Parathyroid adenoma (tissue), 2 donors: ENCODE measurements at regions not wholly inside any gene's neighbourhood (a gene's known extent, or its start where the extent isn't known, plus 50 kb on each side); places are given as distances from the start of the nearest gene placed in this dataset.

Source experiments
- H2AFZ ChIP-seq: fragments of 300-600 bp; sonication (generic); one replicate; pipeline ENCODE4 v1.7.0; 2017; ENCODE audit warnings: antibody characterized with exemption, mild to moderate bottlenecking
- H3K27ac ChIP-seq: fragments of 300-600 bp; sonication (generic); one replicate; pipeline ENCODE4 v1.7.0; 2017
- H3K27me3 ChIP-seq: fragments of 300-600 bp; sonication (generic); one replicate; pipeline ENCODE4 v1.7.0; 2017; ENCODE audit warnings: low read length; ENCODE audit not compliant: control insufficient read depth, insufficient read depth
- H3K36me3 ChIP-seq: fragments of 300-600 bp; sonication (generic); one replicate; pipeline ENCODE4 v1.7.0; 2017; ENCODE audit warnings: low read length; ENCODE audit not compliant: control insufficient read depth, insufficient read depth
- H3K4me1 ChIP-seq: fragments of 300-600 bp; sonication (generic); one replicate; pipeline ENCODE4 v1.7.0; 2017; ENCODE audit warnings: control low read depth
- H3K4me2 ChIP-seq: fragments of 300-600 bp; sonication (generic); one replicate; pipeline ENCODE4 v1.7.0; 2017; ENCODE audit warnings: low read length
- H3K4me3 ChIP-seq: fragments of 300-600 bp; sonication (generic); one replicate; pipeline ENCODE4 v1.7.0; 2017; ENCODE audit warnings: low read depth, low read length
- H3K79me2 ChIP-seq: fragments of 300-600 bp; sonication (generic); one replicate; pipeline ENCODE4 v1.7.0; 2017; ENCODE audit warnings: control low read depth
- H3K9ac ChIP-seq: fragments of 300-600 bp; sonication (generic); one replicate; pipeline ENCODE4 v1.7.0; 2017; ENCODE audit warnings: mild to moderate bottlenecking
- H3K9me3 ChIP-seq: fragments of 300-600 bp; sonication (generic); one replicate; pipeline ENCODE4 v1.7.0; 2017; ENCODE audit warnings: low read length; ENCODE audit not compliant: control insufficient read depth
- CTCF ChIP-seq: fragments of 300-600 bp; sonication (generic); IDR thresholded peaks from one replicate; pipeline ENCODE4 v1.7.0; 2017; ENCODE audit warnings: antibody characterized with exemption, mild to moderate bottlenecking
- donor health status: primary hyperparathyroidism.

GRCh38 chr13:50268500-50268899 is 253.3 kb downstream of the KCNRG start:
- no peaks in the 10 kb centered on the region for H3K79me2 ChIP-seq
- H3K27me3 ChIP-seq: no peaks in the 10 kb centered on the region
- H2AFZ ChIP-seq: no peak overlapping the region
- H3K4me3 ChIP-seq: no peak overlapping the region
- H3K27ac ChIP-seq: no peak overlapping the region
- no peak for TF ChIP-seq CTCF
- H3K4me1 ChIP-seq: no peaks in the 10 kb centered on the region
- no peaks in the 10 kb centered on the region for H3K36me3 ChIP-seq
- H3K9me3 ChIP-seq: no peaks in the 10 kb centered on the region
- no peak overlapping the region for H3K4me2 ChIP-seq
- H3K9ac ChIP-seq: no peak overlapping the region

GRCh38 chr13:50274181-50274580 is 258.9 kb downstream of the KCNRG start:
- H3K9ac ChIP-seq: no peak overlapping the region
- H3K27me3 ChIP-seq: no peaks in the 10 kb centered on the region
- H3K4me1 ChIP-seq: no peaks in the 10 kb centered on the region
- no peaks in the 10 kb centered on the region for H3K79me2 ChIP-seq
- H2AFZ ChIP-seq: no peak overlapping the region
- H3K9me3 ChIP-seq: no peaks in the 10 kb centered on the region
- H3K4me2 ChIP-seq: no peak overlapping the region
- TF ChIP-seq CTCF: no peak
- no peak overlapping the region for H3K4me3 ChIP-seq
- H3K36me3 ChIP-seq: no peaks in the 10 kb centered on the region
- H3K27ac ChIP-seq: no peak overlapping the region

DNA sequence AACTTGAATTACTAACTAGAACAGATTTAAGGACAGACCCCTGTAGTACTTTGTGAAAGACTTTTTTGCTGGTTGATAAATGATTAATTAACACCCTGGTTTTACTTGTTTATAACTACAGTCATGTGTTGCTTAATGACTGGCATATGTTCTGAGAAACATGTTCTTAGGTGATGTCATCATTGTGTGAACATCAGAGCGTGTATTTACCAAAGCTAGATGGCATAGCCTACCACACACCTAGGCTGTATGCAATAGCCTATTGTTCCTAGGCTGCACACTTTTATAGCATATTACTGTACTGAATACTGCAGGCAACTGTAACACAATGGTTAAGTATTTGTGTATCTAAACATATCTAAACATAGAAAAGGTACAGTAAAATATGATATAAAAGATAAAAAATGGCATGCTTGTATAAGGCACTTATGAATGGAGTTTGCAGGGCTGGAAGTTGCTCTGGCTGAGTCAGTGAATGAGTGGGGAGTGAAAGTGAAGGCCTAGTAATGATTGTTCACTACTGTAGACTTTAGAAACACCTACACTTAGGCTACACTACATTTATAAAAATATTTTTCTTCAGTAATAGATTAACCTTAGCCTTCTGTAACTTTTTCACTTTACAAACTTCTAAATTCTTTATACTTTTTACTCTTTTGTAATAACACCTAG is 260.3 kb downstream of the KCNRG start:
- Histone ChIP-seq H3K4me2 (no peak overlapping the region), H3K36me3 (no peaks in the 10 kb centered on the region), H3K9ac (no peak overlapping the region), H3K4me3 (no peak overlapping the region), H3K4me1 (no peaks in the 10 kb centered on the region), H3K27ac (no peak overlapping the region), H3K9me3 (no peaks in the 10 kb centered on the region), H3K27me3 (no peaks in the 10 kb centered on the region), H2AFZ (no peak overlapping the region), H3K79me2 (no peaks in the 10 kb centered on the region)
- TF ChIP-seq CTCF: no peak

DNA sequence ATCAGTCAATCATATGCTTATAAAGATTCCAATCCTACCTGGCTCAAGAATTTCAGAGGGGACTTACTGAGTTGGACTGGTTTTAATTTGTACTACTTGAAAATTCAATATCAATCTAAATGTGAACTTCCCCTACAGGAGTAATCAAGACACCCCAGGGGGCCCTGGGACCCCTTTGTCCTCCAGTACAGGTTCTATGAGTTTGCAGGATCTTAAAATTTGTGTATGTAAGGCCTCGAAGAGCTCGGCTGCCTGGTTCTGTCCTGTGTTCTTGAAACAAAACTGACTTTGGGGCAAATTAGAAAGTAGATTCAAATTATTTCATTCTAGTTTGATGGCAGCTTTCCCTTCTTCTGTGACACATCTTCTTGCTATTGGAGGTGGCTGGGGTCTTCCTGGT is 261.3 kb downstream of the KCNRG start:
- Histone ChIP-seq H3K4me1 (no peaks in the 10 kb centered on the region), H3K79me2 (no peaks in the 10 kb centered on the region), H3K4me3 (no peak overlapping the region), H3K27me3 (no peaks in the 10 kb centered on the region), H3K4me2 (no peak overlapping the region), H3K9me3 (no peaks in the 10 kb centered on the region), H2AFZ (no peak overlapping the region), H3K27ac (no peak overlapping the region), H3K36me3 (no peaks in the 10 kb centered on the region), H3K9ac (no peak overlapping the region)
- TF ChIP-seq CTCF: no peak

GRCh38 chr13:50277127-50277526 is 261.9 kb downstream of the KCNRG start:
- TF ChIP-seq CTCF: no peak
- no peaks in the 10 kb centered on the region for H3K79me2 ChIP-seq
- no peaks in the 10 kb centered on the region for H3K27me3 ChIP-seq
- no peak overlapping the region for H3K4me3 ChIP-seq
- H3K27ac ChIP-seq: no peak overlapping the region
- H3K4me1 ChIP-seq: no peaks in the 10 kb centered on the region
- no peak overlapping the region for H2AFZ ChIP-seq
- H3K9ac ChIP-seq: no peak overlapping the region
- no peak overlapping the region for H3K4me2 ChIP-seq
- H3K9me3 ChIP-seq: no peaks in the 10 kb centered on the region
- no peaks in the 10 kb centered on the region for H3K36me3 ChIP-seq
